H9 (cell line): ENCODE measurements at regions not wholly inside any gene's neighbourhood (a gene's known extent, or its start where the extent isn't known, plus 50 kb on each side); places are given as distances from the start of the nearest gene placed in this dataset.

Experiments used
- DNase-seq: peaks from one replicate; pipeline ENCODE4 v3.0.0-alpha.2; 2017
- H2AFZ ChIP-seq: one replicate; pipeline ENCODE4 v1.6.1; 2013; ENCODE audit warnings: mild to moderate bottlenecking, low read length, control low read depth, moderate library complexity
- H2AK5ac ChIP-seq: 2 replicates; pipeline ENCODE4 v1.6.1; 2013; ENCODE audit warnings: low read length, control low read depth, mixed read lengths; ENCODE audit not compliant: insufficient read length
- H2BK120ac ChIP-seq: one replicate; pipeline ENCODE4 v1.6.1; 2013; ENCODE audit warnings: low read depth, mild to moderate bottlenecking, low read length, control low read depth, inconsistent platforms; ENCODE audit not compliant: poor library complexity, severe bottlenecking
- H2BK12ac ChIP-seq: 2 replicates; pipeline ENCODE4 v1.6.1; 2013; ENCODE audit warnings: low read length, control low read depth, mixed read lengths, low read depth; ENCODE audit not compliant: insufficient read length
- H2BK15ac ChIP-seq: 2 replicates; pipeline ENCODE4 v1.6.1; 2013; ENCODE audit warnings: low read depth, low read length, control low read depth
- H2BK20ac ChIP-seq: one replicate; pipeline ENCODE4 v1.6.1; 2013; ENCODE audit warnings: low read depth, mild to moderate bottlenecking, low read length, control low read depth, inconsistent platforms; ENCODE audit not compliant: poor library complexity, severe bottlenecking
- H2BK5ac ChIP-seq: 2 replicates; pipeline ENCODE4 v1.6.1; 2013; ENCODE audit warnings: low read length, control low read depth, mixed read lengths; ENCODE audit not compliant: insufficient read length
- H3K14ac ChIP-seq: 2 replicates; pipeline ENCODE4 v1.6.1; 2013; ENCODE audit warnings: low read length, control low read depth; ENCODE audit not compliant: insufficient read depth
- H3K18ac ChIP-seq: 2 replicates; pipeline ENCODE4 v1.6.1; 2013; ENCODE audit warnings: low read depth, mild to moderate bottlenecking, mixed read lengths, low read length, control low read depth; ENCODE audit not compliant: insufficient read length
- H3K23ac ChIP-seq: 2 replicates; pipeline ENCODE4 v1.6.1; 2013; ENCODE audit warnings: low read length, control low read depth, mixed read lengths, low read depth; ENCODE audit not compliant: insufficient read length
- H3K23me2 ChIP-seq: 2 replicates; pipeline ENCODE4 v1.6.1; 2013; ENCODE audit warnings: low read depth, mild to moderate bottlenecking, mixed read lengths, low read length, control low read depth; ENCODE audit not compliant: insufficient read length, poor library complexity, severe bottlenecking
- H3K27ac ChIP-seq: 2 replicates; pipeline ENCODE4 v1.5.1; 2013; ENCODE audit warnings: low read length, control low read depth, mixed read lengths, low read depth; ENCODE audit not compliant: insufficient read length
- H3K27me3 ChIP-seq: 2 replicates; pipeline ENCODE4 v1.6.1; 2013; ENCODE audit warnings: low read length, control low read depth, inconsistent platforms; ENCODE audit not compliant: insufficient read depth
- H3K4ac ChIP-seq: 2 replicates; pipeline ENCODE4 v1.6.1; 2013; ENCODE audit warnings: low read depth, mild to moderate bottlenecking, control low read depth, inconsistent platforms, low read length, moderate library complexity
- H3K4me1 ChIP-seq: 2 replicates; pipeline ENCODE4 v1.6.1; 2013; ENCODE audit warnings: low read length, control low read depth, inconsistent platforms; ENCODE audit not compliant: insufficient read depth
- H3K4me2 ChIP-seq: 2 replicates; pipeline ENCODE4 v1.6.1; 2013; ENCODE audit warnings: low read length, control low read depth, mixed read lengths; ENCODE audit not compliant: insufficient read length, insufficient read depth
- H3K56ac ChIP-seq: 2 replicates; pipeline ENCODE4 v1.6.1; 2013; ENCODE audit warnings: low read depth, mild to moderate bottlenecking, mixed read lengths, low read length, control low read depth; ENCODE audit not compliant: insufficient read length
- H3K79me1 ChIP-seq: 2 replicates; pipeline ENCODE4 v1.6.1; 2013; ENCODE audit warnings: low read depth, mild to moderate bottlenecking, moderate library complexity, low read length, control low read depth, inconsistent platforms; ENCODE audit not compliant: insufficient read depth, poor library complexity, severe bottlenecking
- H3K79me2 ChIP-seq: 2 replicates; pipeline ENCODE4 v1.6.1; 2013; ENCODE audit warnings: low read length, control low read depth, inconsistent platforms; ENCODE audit not compliant: insufficient read depth
- H3K9ac ChIP-seq: 2 replicates; pipeline ENCODE4 v1.6.1; 2013; ENCODE audit warnings: low read length, control low read depth, mixed read lengths; ENCODE audit not compliant: insufficient read length; ENCODE audit errors: extremely low read depth
- H3K9me3 ChIP-seq: one replicate; pipeline ENCODE4 v1.6.1; 2013; ENCODE audit warnings: low read depth, low read length, inconsistent platforms; ENCODE audit not compliant: control insufficient read depth
- H3T11ph ChIP-seq: one replicate; pipeline ENCODE4 v1.6.1; 2013; ENCODE audit warnings: mild to moderate bottlenecking, low read length, control low read depth, inconsistent platforms
- H4K20me1 ChIP-seq: one replicate; pipeline ENCODE4 v1.6.1; 2013; ENCODE audit not compliant: control insufficient read depth, insufficient read length, insufficient read depth
- H4K5ac ChIP-seq: 2 replicates; pipeline ENCODE4 v1.6.1; 2013; ENCODE audit warnings: low read depth, mild to moderate bottlenecking, mixed read lengths, low read length, control low read depth; ENCODE audit not compliant: insufficient read length
- H4K8ac ChIP-seq: replicated peaks from 2 replicates; pipeline ENCODE4 v1.6.1; 2013; ENCODE audit warnings: low read length, control low read depth, mixed read lengths, low read depth; ENCODE audit not compliant: insufficient read length
- H4K91ac ChIP-seq: 2 replicates; pipeline ENCODE4 v1.6.1; 2013; ENCODE audit warnings: low read depth, mild to moderate bottlenecking, moderate library complexity, mixed read lengths, low read length, control low read depth; ENCODE audit not compliant: insufficient read length
- H3K27ac Mint-ChIP-seq, 3 experiments: 2 replicates in 2 of 3; 3 replicates in 1 of 3; pipeline ENCODE4 v1.8.0; 2020 to 2021; ENCODE audit warnings: mixed read lengths in 3 of 3, mild to moderate bottlenecking in 1 of 3, moderate library complexity in 1 of 3
- H3K27me3 Mint-ChIP-seq: 2 replicates; pipeline ENCODE4 v1.8.0; 2021; ENCODE audit warnings: low read depth, mild to moderate bottlenecking, moderate library complexity, mixed read lengths
- H3K36me3 Mint-ChIP-seq, 3 experiments: 2 replicates in 2 of 3; 3 replicates in 1 of 3; pipeline ENCODE4 v1.8.0; 2020 to 2021; ENCODE audit warnings: low read depth in 3 of 3, mixed read lengths in 3 of 3; ENCODE audit not compliant: insufficient read depth in 1 of 3
- H3K4me1 Mint-ChIP-seq, 2 experiments: 2 replicates each; pipeline ENCODE4 v1.8.0; 2020; ENCODE audit warnings: mixed read lengths in 2 of 2
- H3K4me3 Mint-ChIP-seq, 2 experiments: 2 replicates in 1 of 2; 3 replicates in 1 of 2; pipeline ENCODE4 v1.8.0; 2020 to 2021; ENCODE audit warnings: mild to moderate bottlenecking in 2 of 2, mixed read lengths in 2 of 2, moderate library complexity in 1 of 2
- H3K9me3 Mint-ChIP-seq, 2 experiments: 2 replicates in 1 of 2; 3 replicates in 1 of 2; pipeline ENCODE4 v1.8.0; 2020; ENCODE audit warnings: mild to moderate bottlenecking in 2 of 2, mixed read lengths in 2 of 2, moderate library complexity in 1 of 2
- CTCF ChIP-seq: fragments of 200-600 bp; sonication (generic); conservative IDR thresholded peaks from 3 replicates; pipeline ENCODE4 v1.8.0; 2021; ENCODE audit warnings: antibody characterized with exemption, mild to moderate bottlenecking
- WGBS: extraction: QIAGEN DNeasy Blood & Tissue Kit; methylation state at CpG from one replicate; pipeline ENCODE4 v1.1.7; 2013; ENCODE audit warnings: missing lambda C conversion rate, low lambda C conversion rate, mixed read lengths; ENCODE audit not compliant: insufficient read length; ENCODE audit errors: extremely low coverage; 5-methylcytosine and 5-hydroxymethylcytosine counted together

GRCh38 chr18:25658476-25658875 lies 306.5 kb upstream of the ZNF521 start:
- Mint-ChIP-seq H3K4me1 (peaks cover 0 to 2% of the 10 kb centered on the region in 2 experiments; a peak in 1 of 4 replicates), H3K27ac (no peak overlapping the region), H3K27me3 (no peaks in the 10 kb centered on the region), H3K36me3 (no peaks in the 10 kb centered on the region), H3K4me3 (no peak overlapping the region), H3K9me3 (no peaks in the 10 kb centered on the region; a peak in 2 of 5 replicates)
- H3K4me1 ChIP-seq = no peaks in the 10 kb centered on the region
- no peak overlapping the region for H2AK5ac ChIP-seq
- H3K27me3 ChIP-seq = no peaks in the 10 kb centered on the region
- no peak overlapping the region for H4K91ac ChIP-seq
- H4K5ac ChIP-seq = no peak overlapping the region
- no peak overlapping the region for H3K4ac ChIP-seq
- H4K20me1 ChIP-seq = no peaks in the 10 kb centered on the region
- no peak overlapping the region for H3K14ac ChIP-seq
- H3K27ac ChIP-seq = no peak overlapping the region
- no peak for DNase-seq
- TF ChIP-seq CTCF = no peak
- H2AFZ ChIP-seq = no peak overlapping the region
- H3K56ac ChIP-seq = no peak overlapping the region
- no peaks in the 10 kb centered on the region for H3K9me3 ChIP-seq
- H4K8ac ChIP-seq = no peak overlapping the region
- H3K9ac ChIP-seq = no peak overlapping the region
- WGBS = no CpG with 5 or more reads among the region's 4 CpGs
- H3K79me2 ChIP-seq = no peaks in the 10 kb centered on the region
- H2BK5ac ChIP-seq = no peak overlapping the region
- no peaks in the 10 kb centered on the region for H3K79me1 ChIP-seq
- H2BK15ac ChIP-seq = no peak overlapping the region
- H2BK120ac ChIP-seq = no peak overlapping the region
- no peak overlapping the region for H3K18ac ChIP-seq
- H2BK20ac ChIP-seq = no peak overlapping the region
- no peaks in the 10 kb centered on the region for H3K23me2 ChIP-seq
- H3T11ph ChIP-seq = no peak overlapping the region
- H3K23ac ChIP-seq = no peak overlapping the region
- H2BK12ac ChIP-seq = no peak overlapping the region
- no peak overlapping the region for H3K4me2 ChIP-seq
